Activated CD4-positive, alpha-beta T cell treated with anti-CD3 and anti-CD28 coated beads, Interleukin-2, amount 50 U/mL, for 4 hours (primary cell): ENCODE measurements at regions not wholly inside any gene's neighbourhood (a gene's known extent, or its start where the extent isn't known, plus 50 kb on each side); places are given as distances from the start of the nearest gene placed in this dataset.

Source experiments
- DNase-seq, 2 experiments: peaks; one replicate each; pipeline ENCODE4 v3.0.0-alpha.2; 2020

- no peak for DNase-seq
These were observed 62.4 kb upstream of the SKOR2 start for GRCh38 chr18:47313901-47314300.

- no peak for DNase-seq
These were observed 60.1 kb upstream of the SKOR2 start for GRCh38 chr18:47311585-47311984.
